T-helper 1 cell (primary cell): ENCODE measurements at regions not wholly inside any gene's neighbourhood (a gene's known extent, or its start where the extent isn't known, plus 50 kb on each side); places are given as distances from the start of the nearest gene placed in this dataset.

ENCODE experiments used
- DNase-seq, 5 donors: peaks; one replicate each; pipeline ENCODE4 v3.0.0-alpha.2; 2012 to 2020

DNA sequence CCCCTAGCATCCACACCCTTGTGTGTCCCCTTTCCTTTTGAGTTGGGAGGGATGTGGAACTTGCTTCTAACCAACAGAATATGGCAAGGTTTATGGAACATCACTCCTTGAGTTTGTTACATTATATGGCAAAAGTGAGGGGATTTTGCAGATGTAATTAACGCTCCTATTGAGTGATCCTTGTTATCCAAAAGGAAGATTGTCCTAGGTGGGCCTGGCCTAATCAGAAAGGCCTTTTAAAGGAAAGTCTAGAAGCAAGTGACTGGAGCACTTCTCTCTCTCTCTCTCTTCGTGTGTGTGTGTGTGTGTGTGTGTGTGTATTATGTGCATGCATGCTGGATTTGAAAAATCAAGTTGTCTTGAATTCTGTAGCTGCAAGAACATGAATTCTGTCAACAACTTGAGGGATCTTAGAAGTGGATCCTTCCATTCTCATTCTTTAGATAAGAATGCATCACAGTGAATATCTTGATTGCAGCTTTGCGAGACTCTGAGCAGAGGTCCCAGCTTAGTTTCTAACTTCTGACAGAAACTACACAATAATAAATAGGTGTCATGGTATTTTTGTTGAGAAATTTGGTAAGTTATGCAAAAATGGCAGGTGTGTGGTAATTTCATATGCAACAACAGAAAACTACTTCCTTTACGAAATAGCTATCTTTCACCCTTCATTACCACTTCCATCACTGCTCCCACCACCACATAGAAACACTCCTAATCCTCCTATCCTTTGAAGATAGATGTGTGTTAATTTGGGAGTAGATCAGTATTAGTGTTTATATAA is 360.9 kb upstream of the CBLB start:
- no peak for DNase-seq

DNA sequence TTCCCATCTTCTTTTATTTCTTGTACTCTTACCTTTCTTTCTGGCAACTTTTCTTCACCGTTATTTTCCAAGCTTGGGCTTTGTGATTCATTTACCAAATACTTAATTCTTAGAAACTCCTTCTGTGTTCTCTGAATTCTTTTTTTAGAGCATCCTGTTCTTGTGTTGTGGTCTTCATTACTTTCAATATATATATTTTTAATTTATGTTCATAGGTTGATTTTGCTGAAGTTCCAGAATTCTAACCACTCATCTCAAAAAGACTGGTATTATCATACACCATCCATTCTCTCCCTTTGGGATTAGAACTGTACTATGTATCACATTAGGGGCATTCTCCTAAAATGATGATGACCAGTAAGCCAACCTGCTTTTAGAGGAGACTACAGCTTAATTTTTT is 362.3 kb upstream of the CBLB start:
- DNase-seq: peak in 1 of 5 donors; percentile 51

DNA sequence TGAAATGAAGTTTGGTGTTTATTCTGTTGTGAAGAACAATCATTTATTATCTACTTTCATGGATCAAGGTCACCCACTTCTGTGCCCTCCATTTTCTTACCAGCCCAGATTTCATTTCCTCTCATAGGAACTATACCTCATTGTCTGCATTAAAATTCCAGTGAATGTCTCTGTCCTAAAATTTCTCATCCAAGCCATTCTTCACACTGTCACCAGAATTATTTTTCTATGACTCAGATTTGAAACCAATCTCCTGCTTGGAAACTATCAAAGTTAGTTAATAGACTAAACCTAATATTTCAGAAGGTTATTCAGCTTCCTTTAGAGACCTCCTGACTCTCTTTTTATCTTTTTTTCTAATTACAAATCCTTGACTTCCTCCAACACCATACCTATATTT is 364.1 kb upstream of the CBLB start:
- DNase-seq: no peak

DNA sequence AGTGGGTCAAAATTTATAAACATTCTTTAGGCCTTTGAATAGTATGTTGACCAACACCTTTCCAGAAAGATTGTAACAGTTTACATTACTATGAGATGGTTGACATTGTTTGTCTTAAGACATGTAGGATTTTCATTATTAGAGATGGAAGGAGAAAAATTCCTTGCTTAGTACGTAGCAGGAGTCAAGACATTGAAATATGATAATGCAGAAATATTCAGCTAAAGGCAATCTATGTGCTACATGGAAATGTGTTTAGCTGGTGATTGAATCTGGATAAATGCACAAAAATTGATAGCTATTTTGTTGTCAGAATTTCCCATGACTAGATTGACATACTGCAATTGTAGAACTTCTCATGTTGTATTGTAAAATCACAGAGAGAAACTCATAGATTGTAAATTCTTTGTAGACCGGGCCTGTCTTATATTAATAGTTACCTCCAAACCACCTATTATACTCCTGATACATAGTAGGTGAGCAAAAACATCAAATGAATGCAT is 370.4 kb upstream of the CBLB start:
- DNase-seq: no peak

DNA sequence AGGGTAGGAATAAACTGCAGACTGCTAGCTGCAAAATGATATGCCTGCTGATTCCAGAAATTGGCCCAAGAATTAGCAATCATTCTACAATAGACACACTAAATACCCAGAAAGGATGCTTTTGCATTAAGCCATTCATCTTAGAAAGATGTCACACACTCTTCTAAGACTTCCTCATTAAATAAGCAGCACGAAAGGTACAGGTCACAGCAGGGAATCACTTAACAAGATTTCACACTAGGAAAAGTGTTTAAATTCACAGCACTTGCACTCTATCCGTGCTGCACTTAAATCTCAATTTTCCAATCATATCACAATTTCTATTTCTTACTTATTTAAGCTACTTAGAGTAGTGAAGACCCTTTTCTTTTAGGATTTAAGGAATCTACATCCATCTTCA is 372.8 kb upstream of the CBLB start:
- no peak for DNase-seq

DNA sequence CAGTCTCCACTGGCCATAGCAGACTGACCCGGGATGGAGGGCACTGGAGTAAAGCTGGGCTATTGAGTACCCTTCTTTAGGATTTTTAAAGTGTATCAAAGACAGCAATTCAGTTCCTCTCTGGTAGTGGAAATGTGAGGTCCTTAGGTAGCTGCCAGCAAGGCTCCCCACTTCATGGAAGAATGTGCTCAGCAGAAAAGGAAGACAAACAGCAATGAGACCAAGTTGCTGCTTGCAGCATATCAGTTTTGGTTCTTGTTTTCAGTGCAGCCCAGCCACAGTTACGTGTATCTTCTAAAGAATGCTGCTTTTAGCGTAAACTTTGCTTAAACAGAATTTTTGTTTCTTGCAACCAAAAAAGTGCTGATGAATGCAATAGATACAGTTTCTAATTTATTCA is 374.0 kb upstream of the CBLB start:
- DNase-seq: no peak

DNA sequence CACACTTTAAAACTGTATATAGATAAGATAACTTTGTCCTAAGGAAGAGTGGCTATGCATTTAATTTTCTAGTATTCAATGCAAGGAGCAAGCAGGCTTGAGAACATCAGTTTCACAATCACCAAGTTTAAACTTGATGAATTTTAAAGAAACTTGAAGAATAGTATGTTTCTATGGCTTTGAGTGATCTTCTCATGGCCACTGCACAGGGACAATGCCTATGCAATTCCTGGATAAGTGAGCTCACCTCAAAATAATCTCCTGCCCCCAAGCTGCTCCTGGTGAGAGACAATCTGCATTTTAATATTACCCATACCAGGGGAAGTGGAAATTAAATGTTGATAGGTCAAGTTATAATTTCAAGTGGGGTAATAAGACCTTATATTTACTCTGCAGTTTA is 376.6 kb upstream of the CBLB start:
- DNase-seq: no peak

DNA sequence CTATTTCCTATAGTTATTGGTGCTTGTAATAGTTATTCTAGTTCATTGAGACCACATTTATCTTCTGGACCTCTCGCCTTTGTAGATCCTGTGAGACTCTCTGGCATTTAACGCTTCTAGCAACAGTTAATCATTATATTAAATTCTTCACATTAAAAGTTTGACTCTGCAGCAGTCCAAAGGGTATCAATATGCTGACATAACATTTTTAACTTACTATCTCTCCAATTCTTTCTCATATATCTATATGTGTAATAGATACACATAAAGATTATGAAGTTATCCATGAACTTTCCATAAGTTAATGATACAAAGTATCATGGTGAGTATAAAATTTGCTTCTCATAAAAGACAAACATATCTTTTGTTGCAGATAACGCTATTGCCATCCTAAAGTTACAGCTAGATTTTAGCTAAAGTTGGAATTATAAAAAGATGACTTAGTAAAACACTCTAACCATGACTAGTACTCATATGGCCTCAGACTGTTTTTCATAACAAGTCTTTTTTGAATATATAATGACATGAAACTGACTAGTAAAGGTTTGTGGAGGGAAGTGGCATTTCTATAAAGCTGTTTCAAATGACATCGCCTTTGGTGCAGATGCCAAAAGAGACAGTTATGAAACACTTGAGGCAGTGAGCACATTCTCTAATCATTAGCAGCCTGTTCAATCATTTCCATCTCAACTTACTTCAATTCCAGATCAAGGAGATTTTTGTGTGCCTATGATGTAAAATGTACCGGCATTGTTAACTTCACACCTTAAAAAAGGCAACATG is 379.3 kb upstream of the CBLB start:
- peak in 1 of 5 donors; percentile 63 for DNase-seq

DNA sequence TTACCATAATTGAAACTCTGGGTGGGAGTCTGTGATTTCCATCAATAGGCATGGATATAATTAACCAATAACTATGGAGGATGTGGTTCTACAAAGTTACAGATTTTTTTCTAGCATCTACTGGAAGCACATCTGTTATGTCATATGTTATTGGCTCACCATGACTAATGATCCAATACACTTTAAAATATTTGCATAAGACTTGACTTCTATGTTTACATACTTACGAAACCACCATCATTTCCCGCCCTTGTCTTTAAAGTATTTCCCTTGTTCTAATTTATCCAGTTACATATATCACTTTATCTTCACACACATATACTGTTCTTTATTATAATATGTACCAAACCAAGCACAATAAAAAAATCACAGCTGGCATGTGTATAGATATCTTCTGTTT is 380.3 kb upstream of the CBLB start:
- no peak for DNase-seq

DNA sequence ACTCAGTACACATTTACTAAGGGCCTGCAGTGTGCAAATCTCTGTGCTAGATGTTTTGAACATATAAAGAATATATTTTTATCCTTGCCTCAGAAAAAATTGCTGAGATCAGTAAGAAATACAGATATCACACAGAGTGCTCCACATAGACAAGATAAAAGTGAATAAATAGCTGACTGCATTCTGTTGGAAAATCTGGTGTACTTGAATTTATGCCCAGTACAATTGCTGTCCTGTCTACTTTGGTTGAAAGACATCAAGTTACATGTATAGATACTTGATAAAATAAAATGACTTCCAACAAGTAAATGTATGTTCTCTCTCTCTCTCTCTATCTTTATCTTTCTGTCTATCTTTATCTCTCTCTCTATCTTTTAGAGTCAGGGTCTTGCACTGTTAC is 381.2 kb upstream of the CBLB start:
- no peak for DNase-seq

DNA sequence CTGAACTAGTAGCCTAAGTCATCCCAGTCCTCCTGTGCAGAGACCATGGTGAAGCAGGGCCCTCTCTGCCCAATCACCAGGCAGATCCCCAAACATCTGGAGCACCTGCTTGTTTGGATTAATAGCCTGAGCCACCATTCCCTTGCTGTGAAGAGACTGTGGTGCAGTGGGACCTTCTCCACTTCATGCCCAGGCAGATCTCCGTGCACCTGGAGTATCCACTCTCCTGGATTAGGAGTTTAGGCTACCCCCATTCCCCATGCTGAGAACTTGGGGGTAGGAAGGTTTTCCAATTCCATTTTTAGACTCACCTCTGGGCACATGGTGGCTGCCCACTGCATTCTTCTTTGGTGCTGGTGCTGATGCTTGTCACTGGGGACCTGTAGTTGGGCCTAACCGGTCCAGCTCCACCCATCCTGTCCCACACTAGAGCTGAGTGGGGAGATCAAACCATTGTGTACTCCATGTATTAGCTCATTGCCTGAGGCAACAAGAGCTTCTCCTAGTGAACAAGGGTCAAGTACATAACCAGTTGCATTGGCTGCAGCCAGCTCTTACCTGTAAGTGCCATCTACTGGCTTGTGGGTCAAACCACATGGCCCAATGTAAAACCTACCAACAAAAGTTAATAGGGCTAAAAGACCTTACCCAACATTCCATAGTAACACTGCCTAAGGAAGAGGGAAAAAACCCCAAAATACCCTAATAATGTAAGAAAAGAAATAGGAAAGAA is 382.5 kb upstream of the CBLB start:
- DNase-seq: peak in 1 of 5 donors; percentile 30

DNA sequence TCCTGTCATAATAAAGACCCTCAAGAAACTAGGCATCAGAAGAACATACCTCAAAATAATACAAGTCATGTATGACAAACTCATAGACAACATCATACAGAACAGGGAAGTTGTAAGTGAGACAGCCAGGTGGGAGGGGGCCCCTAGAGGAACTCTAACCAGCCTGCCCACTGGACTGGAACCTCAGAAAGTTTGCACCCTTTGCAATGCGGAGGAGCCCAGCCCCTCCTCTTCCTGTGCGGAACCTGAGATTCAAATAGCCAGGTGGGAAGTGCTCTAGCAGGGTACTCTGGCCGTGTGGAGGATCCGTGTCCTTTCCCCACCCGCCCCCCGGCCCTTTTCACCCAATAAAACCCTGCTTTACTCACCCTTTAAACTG is 387.0 kb upstream of the CBLB start:
- no peak for DNase-seq

DNA sequence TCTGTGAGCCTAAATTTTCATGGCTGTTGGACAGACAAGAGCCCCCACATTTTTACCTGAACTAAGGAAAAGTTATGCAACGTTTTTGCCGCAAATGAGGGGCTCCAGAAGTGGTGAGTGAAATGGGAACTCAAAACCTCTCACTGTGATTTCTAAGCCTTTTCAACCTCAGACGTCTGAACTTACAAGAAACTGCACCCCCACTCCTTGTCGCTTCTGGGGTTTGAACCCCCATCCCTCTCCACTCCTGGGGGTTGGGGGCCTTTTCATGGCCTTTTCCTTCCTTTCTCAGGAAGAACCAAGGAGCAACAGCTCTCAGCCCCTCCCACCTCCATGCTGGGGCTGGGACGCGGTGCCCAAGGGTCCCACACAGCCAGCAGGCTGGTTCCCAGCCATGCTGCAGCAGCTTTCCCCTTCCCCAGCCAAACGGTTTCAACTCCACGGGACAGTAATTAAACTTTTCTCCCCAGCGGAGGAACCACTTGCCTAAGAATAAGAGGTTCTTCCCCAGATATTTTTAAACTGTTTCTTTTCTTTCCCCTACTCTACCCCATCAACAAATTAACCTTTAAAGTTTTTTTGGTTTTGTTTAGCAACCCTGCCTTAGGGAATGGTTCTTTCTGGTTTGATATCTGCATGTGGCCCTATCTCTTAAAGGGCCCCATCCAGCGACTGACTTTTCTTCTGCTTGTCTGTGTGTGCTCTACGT is 387.6 kb upstream of the CBLB start:
- DNase-seq: no peak

DNA sequence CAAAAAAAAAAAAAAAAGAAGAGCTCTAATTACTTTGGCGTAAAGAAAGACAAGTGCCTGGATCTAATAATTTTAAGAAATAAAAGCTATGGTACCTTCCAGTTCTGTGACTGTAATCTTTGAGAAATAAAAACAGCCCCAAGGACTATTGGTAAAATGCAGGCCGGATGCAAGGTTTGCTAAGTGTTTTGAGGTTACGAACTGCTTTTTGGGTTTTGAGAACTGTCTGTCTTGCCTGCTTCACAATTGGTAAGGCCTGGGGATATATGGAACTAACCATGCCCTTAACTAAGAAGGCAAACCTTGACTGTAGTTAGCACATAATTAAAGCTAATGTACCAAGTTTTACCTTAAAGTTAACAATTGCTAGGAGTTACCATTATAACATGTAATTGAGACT is 388.4 kb upstream of the CBLB start:
- DNase-seq: no peak

DNA sequence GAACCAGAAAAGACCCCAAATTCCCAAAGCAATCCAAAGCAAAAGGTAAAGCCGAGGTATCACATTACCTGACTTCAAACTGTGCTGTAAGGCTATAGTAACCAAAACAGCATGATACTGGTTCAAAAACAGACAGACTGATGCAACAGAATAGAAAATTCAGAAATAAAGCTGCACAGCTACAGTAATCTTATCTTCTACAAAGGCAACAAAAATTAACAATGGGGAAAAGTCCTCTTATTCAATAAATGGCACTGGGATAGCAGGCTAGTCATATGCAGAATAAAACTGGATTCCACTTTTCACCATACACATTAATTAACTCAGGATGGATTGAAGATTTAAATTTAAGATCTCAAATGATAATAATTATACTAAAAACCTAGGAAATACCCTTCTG is 392.6 kb upstream of the CBLB start:
- no peak for DNase-seq

DNA sequence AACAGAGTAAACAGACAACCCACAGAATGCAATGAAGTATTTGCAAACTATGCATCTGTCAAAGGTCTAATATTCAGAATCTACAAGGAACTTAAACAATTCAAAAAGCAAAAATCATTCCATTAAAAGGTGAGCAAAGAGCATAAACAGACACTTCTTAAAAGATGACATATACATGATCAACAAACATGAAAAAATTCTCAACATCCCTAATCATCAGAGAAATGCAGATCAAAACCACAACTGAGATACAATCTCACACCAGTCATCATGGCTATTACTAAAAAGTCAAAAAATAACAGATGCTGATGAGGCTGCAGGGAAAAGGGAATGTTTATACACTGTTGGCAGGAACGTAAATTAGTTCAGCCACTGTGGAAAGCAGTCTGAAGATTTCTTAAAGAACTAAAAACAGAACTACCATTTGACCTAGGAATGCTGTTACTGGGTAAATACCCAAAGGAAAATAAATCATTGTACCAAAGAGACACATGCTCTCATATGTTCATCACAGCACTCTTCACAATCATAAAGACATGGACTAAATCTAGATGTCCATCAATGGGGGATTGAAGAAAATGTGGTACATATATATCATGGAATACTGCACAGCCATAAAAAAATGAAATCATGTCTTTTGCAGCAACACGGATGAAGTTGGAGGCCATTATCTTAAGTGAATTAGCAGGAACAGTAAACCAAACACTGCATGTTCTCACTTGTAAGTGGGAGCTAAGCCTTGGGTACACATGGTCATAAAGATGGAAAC is 393.3 kb upstream of the CBLB start:
- DNase-seq: no peak

DNA sequence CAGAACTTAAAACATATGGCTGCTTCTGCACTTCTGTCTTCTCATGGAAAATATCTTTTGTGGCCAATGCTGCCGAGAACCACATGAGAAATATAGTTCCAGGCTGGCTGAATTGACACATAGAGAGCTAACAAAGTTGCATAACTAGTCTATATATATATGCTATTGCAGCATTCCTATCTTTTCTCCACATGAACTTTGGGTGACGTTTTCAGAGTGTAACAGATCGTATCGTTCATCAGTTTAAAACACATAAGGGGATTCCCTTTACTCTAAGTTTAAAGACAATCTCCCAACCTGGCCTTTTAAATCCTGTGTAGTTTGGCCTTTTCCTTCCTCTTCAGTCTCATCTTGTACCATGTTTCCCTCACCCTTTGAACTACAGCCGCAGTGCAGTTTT is 394.2 kb upstream of the CBLB start:
- DNase-seq: no peak

DNA sequence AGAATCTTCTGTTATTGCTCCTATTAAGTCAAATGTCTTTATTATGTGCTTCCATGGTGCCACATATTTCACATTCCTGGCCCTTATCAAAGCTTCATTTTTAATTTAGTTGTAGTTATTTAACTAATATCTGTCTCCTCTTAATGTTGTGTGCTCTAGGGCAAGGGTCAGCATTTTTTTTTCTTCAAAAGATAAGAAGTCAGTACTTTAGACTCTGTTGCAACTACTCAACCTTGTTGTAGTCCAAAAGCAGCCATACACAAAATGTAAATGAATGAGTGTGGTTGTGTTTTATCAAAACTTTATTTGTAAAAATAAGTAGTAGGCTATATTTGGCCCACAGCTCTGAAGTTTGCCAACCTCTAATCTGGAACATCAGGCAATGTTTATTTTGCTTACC is 394.7 kb upstream of the CBLB start:
- DNase-seq: no peak

DNA sequence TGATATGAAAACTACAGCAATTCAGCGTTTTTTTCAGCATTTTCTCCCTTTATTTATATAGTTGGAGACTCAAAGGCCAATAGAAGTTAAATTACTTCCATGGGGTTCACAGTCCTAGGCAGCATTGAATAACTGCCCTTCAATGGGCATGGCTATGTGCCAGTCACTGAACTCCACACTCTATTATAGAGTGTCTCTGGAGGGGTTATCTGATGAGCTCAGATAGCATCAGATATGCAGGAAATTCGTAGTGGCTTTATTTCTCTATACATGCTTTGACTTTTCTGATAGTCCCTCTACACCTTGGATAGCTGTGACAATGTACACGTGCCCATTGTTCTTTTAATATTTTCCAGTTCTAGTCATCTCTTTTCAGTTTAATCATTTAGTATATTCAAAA is 396.9 kb upstream of the CBLB start:
- DNase-seq: no peak

DNA sequence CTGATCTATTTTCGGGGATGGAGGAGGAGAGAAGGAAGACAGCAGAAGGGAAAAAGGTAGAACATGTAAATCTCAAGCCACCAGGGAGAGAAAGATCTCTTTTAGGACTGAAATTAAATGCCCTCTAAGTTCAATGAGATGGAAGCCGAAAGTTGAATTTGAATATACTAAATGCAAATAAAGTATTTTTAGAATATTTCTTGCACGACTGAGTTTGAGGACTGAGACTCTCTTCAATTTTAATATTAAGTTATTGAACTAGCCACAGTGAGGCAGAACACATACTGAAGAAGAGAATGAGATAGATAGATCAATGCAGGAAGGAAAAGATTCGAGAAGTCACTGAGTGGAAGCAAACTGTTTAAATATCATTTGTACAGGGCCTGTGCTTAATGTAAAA is 399.9 kb upstream of the CBLB start:
- no peak for DNase-seq

DNA sequence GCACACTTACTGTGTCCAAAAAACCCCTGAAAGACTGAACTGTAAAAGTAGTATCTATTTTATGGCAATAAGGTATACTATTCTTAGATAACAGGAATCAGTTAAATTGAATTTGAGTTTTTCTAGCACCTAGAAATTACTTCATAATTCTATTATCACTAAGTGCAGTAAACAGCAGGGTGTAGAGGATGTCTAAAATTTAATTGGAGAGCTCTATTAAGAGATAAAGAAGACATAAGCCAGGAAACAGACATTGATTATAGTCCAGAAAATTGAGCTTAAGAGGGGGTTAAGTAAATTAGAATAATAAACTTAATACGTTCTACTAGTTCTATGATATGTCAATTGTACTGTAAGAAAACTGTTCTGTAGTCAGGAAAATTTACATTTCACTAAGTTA is 403.5 kb upstream of the CBLB start:
- no peak for DNase-seq

DNA sequence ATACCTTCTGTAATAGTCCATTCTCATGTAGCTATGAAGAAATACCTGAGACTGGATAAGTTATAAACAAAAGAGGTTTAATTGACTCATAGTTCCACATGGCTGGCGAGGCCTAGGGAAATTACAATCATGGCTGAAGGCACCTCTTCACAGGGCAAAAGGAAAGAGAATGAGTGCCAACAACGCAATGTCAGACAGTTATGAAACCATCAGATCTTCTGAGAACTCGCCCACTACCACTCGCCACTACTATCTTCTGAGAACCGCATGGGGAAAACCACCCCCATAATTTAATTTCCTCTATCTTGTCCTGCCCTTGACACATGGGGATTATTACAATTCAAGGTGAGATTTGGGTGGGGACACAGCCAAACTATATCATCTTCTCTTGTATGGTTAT is 406.8 kb upstream of the CBLB start:
- DNase-seq: no peak
